CD14-positive monocyte (primary cell): ENCODE measurements at regions not wholly inside any gene's neighbourhood (a gene's known extent, or its start where the extent isn't known, plus 50 kb on each side); places are given as distances from the start of the nearest gene placed in this dataset.

Source experiments
- DNase-seq, 3 donors: peaks; one replicate each; pipeline ENCODE4 v3.0.0-alpha.2; 2011 to 2022
- H2AFZ ChIP-seq: 2 replicates; pipeline ENCODE4 v1.6.0; 2012; ENCODE audit warnings: mild to moderate bottlenecking, low read depth, low read length, inconsistent platforms; ENCODE audit not compliant: insufficient read depth, poor library complexity, severe bottlenecking
- H3K27ac ChIP-seq, 2 donors: 1 replicate in 1 of 2; 2 replicates in 1 of 2; pipeline ENCODE4 v1.5.1; 2012 to 2013; ENCODE audit warnings: low read length in 2 of 2, control low read depth in 1 of 2, inconsistent platforms in 1 of 2, low read depth in 1 of 2, mild to moderate bottlenecking in 1 of 2
- H3K27me3 ChIP-seq, 2 donors: one replicate each; pipeline versions ENCODE4 v1.6.0 to v1.6.1; 2011 to 2013; ENCODE audit warnings: low read length in 2 of 2; ENCODE audit not compliant: control insufficient read depth in 2 of 2, insufficient read depth in 2 of 2
- H3K36me3 ChIP-seq, 2 donors: replicated peaks in 1 of 2; 1 replicate in 1 of 2; 2 replicates in 1 of 2; pipeline versions ENCODE4 v1.5.1 to v1.6.1; 2012 to 2013; ENCODE audit warnings: low read length in 2 of 2, control low read depth in 1 of 2, inconsistent platforms in 1 of 2, mild to moderate bottlenecking in 1 of 2; ENCODE audit not compliant: insufficient read depth in 2 of 2, control insufficient read depth in 1 of 2
- H3K4me1 ChIP-seq, 2 donors: 1 replicate in 1 of 2; 2 replicates in 1 of 2; pipeline versions ENCODE4 v1.5.1 to v1.6.1; 2012 to 2013; ENCODE audit warnings: low read length in 2 of 2, control low read depth in 1 of 2, inconsistent platforms in 1 of 2, mild to moderate bottlenecking in 1 of 2, moderate library complexity in 1 of 2; ENCODE audit not compliant: insufficient read depth in 2 of 2, control insufficient read depth in 1 of 2
- H3K4me2 ChIP-seq: replicated peaks from 2 replicates; pipeline ENCODE3; 2012; ENCODE audit warnings: low read length, moderate library complexity, mild to moderate bottlenecking; ENCODE audit not compliant: poor library complexity, severe bottlenecking; ENCODE audit errors: extremely low read depth
- H3K4me3 ChIP-seq, 3 experiments: fragments of 200-600 bp in 1 of 3; sonication (generic) in 1 of 3; replicated peaks in 1 of 3; 1 replicate in 2 of 3; 2 replicates in 1 of 3; pipeline ENCODE4 v1.5.1; 2011 to 2013; ENCODE audit warnings: low read length in 3 of 3, mild to moderate bottlenecking in 3 of 3, control low read depth in 2 of 3, low read depth in 2 of 3, inconsistent platforms in 1 of 3, moderate library complexity in 1 of 3
- H3K79me2 ChIP-seq: 2 replicates; pipeline ENCODE4 v1.6.0; 2012; ENCODE audit warnings: mild to moderate bottlenecking, control low read depth, inconsistent platforms, low read length, moderate library complexity; ENCODE audit not compliant: insufficient read depth
- H3K9ac ChIP-seq: 2 replicates; pipeline ENCODE4 v1.6.0; 2017; ENCODE audit warnings: low read length, mild to moderate bottlenecking; ENCODE audit not compliant: insufficient read depth, poor library complexity, severe bottlenecking
- H3K9me3 ChIP-seq, 2 donors: replicated peaks in 1 of 2; 1 replicate in 1 of 2; 2 replicates in 1 of 2; pipeline versions ENCODE4 v1.5.1 to v1.6.1; 2012 to 2013; ENCODE audit warnings: low read length in 2 of 2, control low read depth in 1 of 2; ENCODE audit not compliant: control insufficient read depth in 1 of 2, insufficient read depth in 1 of 2
- H4K20me1 ChIP-seq: 2 replicates; pipeline ENCODE4 v1.6.0; 2012; ENCODE audit warnings: mild to moderate bottlenecking, low read length, control low read depth, moderate library complexity; ENCODE audit not compliant: insufficient read depth
- H3K27ac Mint-ChIP-seq, 7 donors: one replicate each; pipeline ENCODE4 v1.8.0; 2020; ENCODE audit warnings: mild to moderate bottlenecking in 7 of 7, mixed read lengths in 7 of 7, moderate library complexity in 6 of 7, inconsistent platforms in 2 of 7
- H3K27me3 Mint-ChIP-seq, 3 donors: one replicate each; pipeline ENCODE4 v1.8.0; 2021 to 2022; ENCODE audit warnings: low read depth in 3 of 3, mild to moderate bottlenecking in 3 of 3, mixed read lengths in 3 of 3, moderate library complexity in 3 of 3, inconsistent platforms in 1 of 3
- H3K36me3 Mint-ChIP-seq, 2 donors: one replicate each; pipeline ENCODE4 v1.8.0; 2020; ENCODE audit warnings: mixed read lengths in 2 of 2, inconsistent platforms in 1 of 2, mild to moderate bottlenecking in 1 of 2
- H3K4me1 Mint-ChIP-seq: one replicate; pipeline ENCODE4 v1.8.0; 2020; ENCODE audit warnings: mild to moderate bottlenecking, mixed read lengths
- H3K4me3 Mint-ChIP-seq, 2 donors: one replicate each; pipeline ENCODE4 v1.8.0; 2020; ENCODE audit warnings: mild to moderate bottlenecking in 2 of 2, mixed read lengths in 2 of 2, moderate library complexity in 1 of 2
- H3K9me3 Mint-ChIP-seq, 7 donors: one replicate each; pipeline ENCODE4 v1.8.0; 2020 to 2022; ENCODE audit warnings: mixed read lengths in 7 of 7, mild to moderate bottlenecking in 6 of 7, moderate library complexity in 6 of 7, inconsistent platforms in 2 of 7
- WGBS: methylation state at CpG from one replicate; pipeline ENCODE4 v1.1.5; 2013; ENCODE audit warnings: missing lambda C conversion rate; ENCODE audit not compliant: insufficient coverage; 5-methylcytosine and 5-hydroxymethylcytosine counted together
- intact Hi-C, 2 donors: fragments of 100-400 bp; cut with micrococcal nuclease; formaldehyde crosslinking; loops; one replicate each; pipeline versions ENCODE4 v1.15.0 to v1.15.1; 2023
- TF ChIP-seq, protein P1 (sequence below): fragments of 200-600 bp; IDR thresholded peaks from one replicate; pipeline ENCODE4 v1.8.0; 2022; ENCODE audit warnings: antibody characterized with exemption, mild to moderate bottlenecking

DNA sequence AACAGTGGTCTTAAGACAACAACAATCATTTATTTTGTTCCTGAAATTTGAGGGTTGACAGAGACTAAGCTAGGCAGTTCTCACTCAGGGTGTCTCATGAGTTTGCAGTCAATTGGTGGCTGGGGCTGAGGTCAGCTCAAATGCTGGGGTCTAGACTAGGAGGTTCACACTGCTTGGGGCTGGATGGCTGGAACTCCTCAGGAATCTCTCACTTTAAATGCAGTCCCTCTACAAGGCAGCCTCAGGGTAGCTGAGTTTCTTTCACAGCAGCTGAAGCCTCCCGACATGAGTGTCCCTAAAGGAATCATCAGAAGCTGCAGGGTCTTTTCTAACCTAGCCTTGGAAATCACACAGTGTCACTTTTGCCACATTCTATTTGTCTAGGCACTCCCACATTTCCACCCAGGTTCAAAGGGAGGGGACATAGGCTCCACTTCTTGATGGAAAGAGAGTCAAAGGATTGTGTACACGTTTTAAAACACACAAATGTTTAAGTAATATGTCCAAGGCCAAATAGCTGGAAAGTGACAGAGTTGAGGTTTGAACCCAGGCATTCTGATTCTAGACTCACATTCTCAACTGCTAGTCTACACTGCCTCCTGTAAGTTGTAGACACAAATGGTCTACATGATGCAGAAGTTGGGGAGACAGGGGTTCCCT is 133.8 kb downstream of the ZFP36L2 start:
- Histone ChIP-seq H3K9ac (no peak overlapping the region), H3K27me3 (no peaks in the 10 kb centered on the region), H3K4me3 (no peak overlapping the region), H3K4me1 (peaks cover 14 to 15% of the 10 kb centered on the region in 2 donors), H3K4me2 (no peak overlapping the region), H3K27ac (no peak overlapping the region), H3K9me3 (peaks cover 7 to 10% of the 10 kb centered on the region in 2 donors), H3K79me2 (no peaks in the 10 kb centered on the region), H2AFZ (no peak overlapping the region), H4K20me1 (no peaks in the 10 kb centered on the region), H3K36me3 (no peaks in the 10 kb centered on the region)
- H3K27me3 Mint-ChIP-seq: peaks cover 0 to 4% (median 1%) of the 10 kb centered on the region in 3 donors
- intact Hi-C loops: no loop called here
- peaks cover 29% of the 10 kb centered on the region for H3K4me1 Mint-ChIP-seq
- TF ChIP-seq, protein P1, sequence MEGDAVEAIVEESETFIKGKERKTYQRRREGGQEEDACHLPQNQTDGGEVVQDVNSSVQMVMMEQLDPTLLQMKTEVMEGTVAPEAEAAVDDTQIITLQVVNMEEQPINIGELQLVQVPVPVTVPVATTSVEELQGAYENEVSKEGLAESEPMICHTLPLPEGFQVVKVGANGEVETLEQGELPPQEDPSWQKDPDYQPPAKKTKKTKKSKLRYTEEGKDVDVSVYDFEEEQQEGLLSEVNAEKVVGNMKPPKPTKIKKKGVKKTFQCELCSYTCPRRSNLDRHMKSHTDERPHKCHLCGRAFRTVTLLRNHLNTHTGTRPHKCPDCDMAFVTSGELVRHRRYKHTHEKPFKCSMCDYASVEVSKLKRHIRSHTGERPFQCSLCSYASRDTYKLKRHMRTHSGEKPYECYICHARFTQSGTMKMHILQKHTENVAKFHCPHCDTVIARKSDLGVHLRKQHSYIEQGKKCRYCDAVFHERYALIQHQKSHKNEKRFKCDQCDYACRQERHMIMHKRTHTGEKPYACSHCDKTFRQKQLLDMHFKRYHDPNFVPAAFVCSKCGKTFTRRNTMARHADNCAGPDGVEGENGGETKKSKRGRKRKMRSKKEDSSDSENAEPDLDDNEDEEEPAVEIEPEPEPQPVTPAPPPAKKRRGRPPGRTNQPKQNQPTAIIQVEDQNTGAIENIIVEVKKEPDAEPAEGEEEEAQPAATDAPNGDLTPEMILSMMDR: no peak
- no CpG with 5 or more reads among the region's 2 CpGs for WGBS
- peak overlapping the region in 2 of 7 donors; percentile 33 to 41 for H3K27ac Mint-ChIP-seq
- no peak overlapping the region for H3K4me3 Mint-ChIP-seq
- DNase-seq: no peak
- H3K36me3 Mint-ChIP-seq: peaks cover 3 to 8% of the 10 kb centered on the region in 2 donors
- H3K9me3 Mint-ChIP-seq: peaks cover 7 to 15% (median 12%) of the 10 kb centered on the region in 7 donors

DNA sequence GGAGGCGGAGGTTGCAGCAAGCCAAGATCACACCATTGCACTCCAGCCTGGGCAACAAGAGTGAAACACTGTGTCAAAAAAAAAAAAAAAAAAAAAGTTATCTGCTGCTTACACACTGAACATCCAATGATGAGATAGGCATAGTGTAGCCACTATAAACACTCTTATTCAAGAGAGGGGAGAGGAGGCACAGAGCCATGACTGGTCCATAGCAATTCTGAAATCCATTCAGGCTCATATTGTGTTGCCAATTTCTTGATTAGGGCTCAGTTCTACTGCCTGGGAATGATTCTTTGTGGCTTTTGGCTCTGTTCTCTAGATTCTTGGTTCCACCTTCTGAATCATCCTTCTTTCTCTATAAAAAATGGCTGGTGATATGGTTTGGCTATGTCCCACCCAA is 136.1 kb downstream of the ZFP36L2 start:
- peaks cover 0 to 7% (median 1%) of the 10 kb centered on the region in 3 donors for H3K27me3 Mint-ChIP-seq
- peaks cover 7 to 15% (median 10%) of the 10 kb centered on the region in 7 donors for H3K9me3 Mint-ChIP-seq
- no peak overlapping the region for H3K27ac Mint-ChIP-seq
- peaks cover 37% of the 10 kb centered on the region for H3K4me1 Mint-ChIP-seq
- peaks cover 2 to 6% of the 10 kb centered on the region in 2 donors for H3K36me3 Mint-ChIP-seq
- H4K20me1 ChIP-seq: no peaks in the 10 kb centered on the region
- H3K9me3 ChIP-seq: peaks cover 7 to 10% of the 10 kb centered on the region in 2 donors
- H3K36me3 ChIP-seq: no peaks in the 10 kb centered on the region
- no peak overlapping the region for H3K4me3 ChIP-seq
- no CpG with 5 or more reads among the region's 1 CpG for WGBS
- H2AFZ ChIP-seq: no peak overlapping the region
- no peaks in the 10 kb centered on the region for H3K79me2 ChIP-seq
- peaks cover 19 to 21% of the 10 kb centered on the region in 2 donors for H3K4me1 ChIP-seq
- no peak overlapping the region for H3K9ac ChIP-seq
- no peaks in the 10 kb centered on the region for H3K27me3 ChIP-seq
- no peak overlapping the region for H3K4me3 Mint-ChIP-seq
- no peak overlapping the region for H3K27ac ChIP-seq
- no peak for DNase-seq
- TF ChIP-seq, protein P1: no peak
- intact Hi-C loops: no loop called here
- no peak overlapping the region for H3K4me2 ChIP-seq
